Esophagus squamous epithelium (tissue), 4 donors: ENCODE measurements at regions not wholly inside any gene's neighbourhood (a gene's known extent, or its start where the extent isn't known, plus 50 kb on each side); places are given as distances from the start of the nearest gene placed in this dataset.

Source experiments
- CTCF ChIP-seq, 6 experiments: fragments of 450-650 bp in 4 of 6; fragments of 200-600 bp in 2 of 6; sonication (generic) in 2 of 6; IDR thresholded peaks; one replicate each; pipeline ENCODE4 v1.5.1; 2016 to 2019; ENCODE audit warnings: antibody characterized with exemption in 6 of 6, mild to moderate bottlenecking in 4 of 6, moderate library complexity in 4 of 6
- POLR2A ChIP-seq, 4 donors: fragments of 450-650 bp; IDR thresholded peaks; one replicate each; pipeline ENCODE4 v1.6.1; 2017; ENCODE audit warnings: antibody characterized with exemption in 4 of 4, mild to moderate bottlenecking in 4 of 4, moderate library complexity in 3 of 4

- TF ChIP-seq CTCF (IDR thresholded peaks at IDR 0.05) (no peak), POLR2A (IDR thresholded peaks at IDR 0.05) (no peak)
Observed at GRCh38 chr6:67467341-67467740, 1167.7 kb upstream of the ADGRB3 start.
